DMS 273 (cell line): ENCODE measurements at regions not wholly inside any gene's neighbourhood (a gene's known extent, or its start where the extent isn't known, plus 50 kb on each side); places are given as distances from the start of the nearest gene placed in this dataset.

Source experiments
- DNase-seq: peaks from one replicate; lab custom pipeline; 2025; ENCODE audit not compliant: unreplicated experiment; lab: John Stamatoyannopoulos, UW

- DNase-seq, result no peak
These were observed 282.1 kb downstream of the NFIB start for GRCh38 chr9:14031810-14032209.

- DNase-seq, result peak; percentile 55
These were observed 282.9 kb downstream of the NFIB start for GRCh38 chr9:14031060-14031414.

DNA sequence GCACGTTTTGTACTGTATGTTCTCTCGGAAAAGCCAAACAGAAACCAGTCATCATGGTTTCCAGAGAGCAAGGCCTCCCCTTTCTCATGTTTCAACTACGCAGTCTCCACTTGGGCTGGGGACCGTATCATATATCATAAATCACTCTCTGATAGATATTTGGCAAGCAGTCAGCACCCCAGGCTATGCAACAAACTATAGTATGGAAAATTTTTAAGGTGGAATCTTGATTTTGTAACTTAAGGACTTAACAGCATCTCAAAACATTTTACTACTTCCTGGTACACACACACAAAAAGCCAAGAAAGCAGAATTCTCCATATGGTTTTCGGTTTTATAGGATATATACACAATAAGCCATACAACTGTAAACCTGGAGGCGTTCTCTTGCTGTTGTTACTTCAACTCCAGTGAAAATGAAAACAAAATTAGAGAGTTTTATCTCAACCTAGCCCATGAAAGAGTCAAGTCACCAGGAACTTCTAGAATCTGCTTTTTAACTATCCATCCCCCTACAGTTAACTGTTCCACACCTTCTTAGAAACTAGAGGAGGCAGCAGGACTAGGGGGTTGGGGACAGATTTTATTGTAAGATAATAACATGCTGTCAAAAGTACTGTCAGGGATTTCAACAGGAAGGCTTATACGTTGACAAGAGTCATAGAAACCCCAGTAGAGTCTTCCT, 283.4 kb downstream of the NFIB start:
- peak; percentile 84 for DNase-seq

DNA sequence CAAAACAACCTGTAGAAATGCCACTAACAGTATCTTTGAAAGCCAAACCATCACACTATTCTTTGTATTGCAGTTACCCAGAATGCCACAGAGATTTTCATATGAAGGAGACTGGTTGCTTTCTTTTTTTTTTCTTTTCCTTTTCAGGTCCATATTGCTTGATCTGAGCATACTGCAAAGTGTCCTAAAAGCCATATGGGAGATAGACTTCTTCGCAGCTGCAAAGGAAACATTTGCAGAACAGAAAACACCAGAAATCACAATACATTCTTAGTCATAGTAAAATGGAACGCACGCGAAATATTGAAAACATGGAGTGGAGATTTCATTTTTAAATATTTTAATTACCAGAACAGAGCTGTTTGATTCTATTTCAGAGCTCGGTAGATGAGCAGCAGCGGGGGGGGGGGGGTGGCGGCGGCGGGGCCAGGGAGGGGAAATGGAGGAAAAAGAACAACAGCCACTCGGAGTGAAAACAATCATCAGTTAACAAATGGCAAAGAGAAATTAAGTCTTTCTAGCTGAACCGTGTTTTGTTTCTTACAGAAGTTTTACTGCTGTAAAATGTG, 284.1 kb downstream of the NFIB start:
- DNase-seq, result peak; percentile 30

GRCh38 chr9:14027116-14027800, 286.7 kb downstream of the NFIB start:
- DNase-seq, result no peak

DNA sequence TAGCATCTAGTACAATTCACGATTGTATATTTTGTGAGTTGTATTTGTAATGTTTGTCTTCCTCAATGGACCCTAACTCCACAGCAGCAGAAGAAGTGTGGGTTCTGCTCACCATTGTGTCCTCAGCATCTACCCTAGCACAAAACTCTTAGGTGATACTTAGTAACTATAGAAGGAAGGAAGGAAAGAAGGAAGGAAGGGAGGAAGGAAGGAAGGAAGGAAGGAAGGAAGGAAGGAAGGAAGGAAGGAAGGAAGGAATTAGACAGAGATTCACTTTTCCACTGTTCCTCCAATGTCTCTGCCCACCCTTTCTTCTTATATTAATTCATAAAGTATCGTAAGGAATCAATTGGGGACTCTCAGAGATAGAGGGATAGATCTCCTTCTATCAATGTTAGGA, 288.2 kb downstream of the NFIB start:
- no peak for DNase-seq

DNA sequence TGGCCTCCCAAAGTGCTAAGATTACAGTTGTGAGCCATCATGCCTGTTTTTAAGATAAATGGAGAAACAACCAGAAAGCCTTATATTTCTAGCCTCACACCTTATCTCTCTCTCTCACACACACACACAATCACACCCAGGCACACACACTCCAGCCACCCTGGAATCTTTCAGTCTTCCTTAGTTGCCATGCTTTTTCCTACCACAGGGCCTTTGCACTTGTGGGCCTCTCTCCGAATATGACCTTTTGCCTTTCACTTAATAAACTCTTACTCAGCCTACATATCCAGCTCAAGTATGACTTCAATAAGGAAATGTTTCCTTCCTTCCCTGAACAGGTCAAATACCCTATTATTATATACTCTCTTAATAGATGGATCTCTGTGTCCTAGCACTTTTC, 290.7 kb downstream of the NFIB start:
- no peak for DNase-seq

DNA sequence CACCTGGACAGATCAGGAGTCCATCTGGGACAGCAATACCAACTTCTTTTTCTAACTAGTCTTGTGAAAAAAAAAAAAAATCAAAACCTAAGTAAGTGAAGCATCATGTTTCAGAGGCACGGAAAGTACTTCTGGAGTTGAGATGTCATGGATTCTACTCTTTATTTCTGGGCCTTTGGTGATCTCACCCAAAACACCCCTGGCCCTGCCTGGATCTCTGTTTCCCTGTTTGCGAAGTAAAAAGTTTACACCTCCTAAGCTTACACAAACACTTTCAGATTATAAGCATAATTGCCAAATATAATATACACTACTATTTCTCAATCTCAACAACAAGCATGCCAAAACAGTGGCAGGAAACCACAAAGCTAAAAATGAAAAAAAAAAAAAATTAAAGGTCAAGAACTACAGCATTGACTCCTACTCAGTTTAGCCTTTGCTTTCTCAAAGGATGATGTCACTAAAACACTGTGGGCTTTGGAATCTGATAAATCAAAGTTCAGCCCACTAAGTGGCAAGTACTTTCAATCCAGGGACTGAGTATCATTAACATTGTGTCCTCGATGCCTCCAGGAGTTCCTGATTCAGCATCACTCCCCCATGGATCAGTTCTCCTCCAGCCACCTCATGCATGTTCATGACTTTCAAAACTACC, 291.9 kb downstream of the NFIB start:
- no peak for DNase-seq

GRCh38 chr9:14018081-14018480, 295.9 kb downstream of the NFIB start:
- no peak for DNase-seq

DNA sequence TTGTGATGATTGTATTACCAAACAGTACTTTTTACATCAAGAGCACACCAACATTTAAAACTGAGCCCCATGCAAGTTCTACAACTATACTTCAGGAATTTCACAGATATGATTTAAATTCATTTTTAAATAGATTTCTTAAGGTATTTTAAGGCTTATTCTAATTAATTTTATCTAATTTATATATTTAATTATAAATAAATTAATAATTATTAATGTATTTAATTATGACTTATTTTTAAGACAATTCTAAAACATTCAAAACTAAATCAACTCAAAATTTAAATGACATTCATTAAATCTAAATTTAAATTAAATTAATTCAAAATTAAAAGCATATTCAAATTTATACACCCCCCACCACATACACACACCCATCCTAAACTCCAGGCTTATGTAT, 299.2 kb downstream of the NFIB start:
- DNase-seq, result no peak

- DNase-seq, result no peak
These were observed 299.7 kb downstream of the NFIB start for GRCh38 chr9:14014218-14014617.

DNA sequence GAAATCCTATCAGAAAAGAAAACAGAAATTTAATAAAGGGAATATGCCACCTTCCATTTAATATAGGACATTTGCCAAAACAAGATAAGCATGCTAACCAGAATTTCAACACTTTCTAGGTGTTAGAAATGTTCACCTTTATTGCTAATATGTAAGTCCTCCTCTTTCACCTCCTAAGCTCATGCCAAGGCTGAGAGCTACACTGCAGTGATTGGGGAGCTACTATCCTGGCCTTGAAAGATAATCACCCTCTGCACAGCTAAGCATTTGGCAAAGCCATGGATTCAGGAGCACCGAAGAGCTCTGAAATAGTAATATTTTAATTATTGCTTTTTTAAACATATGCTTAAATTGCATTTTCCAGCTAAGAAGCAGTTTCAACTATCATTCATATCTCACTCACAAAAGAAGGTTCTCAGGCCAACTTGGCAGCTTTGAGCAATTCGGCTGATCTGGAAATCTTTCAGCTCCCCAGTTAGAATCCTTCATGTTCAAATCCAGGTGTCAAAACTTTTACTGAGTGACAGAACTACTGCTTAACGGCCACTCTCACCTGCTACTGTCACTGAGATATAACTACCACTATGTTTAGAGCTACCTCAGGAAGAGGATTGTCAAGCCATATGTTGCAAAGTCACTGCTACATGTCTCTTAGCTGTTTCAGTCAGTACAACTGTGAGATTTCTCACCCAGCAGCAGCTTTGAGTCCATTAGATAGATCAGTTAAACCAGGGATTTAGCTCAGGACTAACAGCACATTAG, 302.0 kb downstream of the NFIB start:
- DNase-seq, result no peak

DNA sequence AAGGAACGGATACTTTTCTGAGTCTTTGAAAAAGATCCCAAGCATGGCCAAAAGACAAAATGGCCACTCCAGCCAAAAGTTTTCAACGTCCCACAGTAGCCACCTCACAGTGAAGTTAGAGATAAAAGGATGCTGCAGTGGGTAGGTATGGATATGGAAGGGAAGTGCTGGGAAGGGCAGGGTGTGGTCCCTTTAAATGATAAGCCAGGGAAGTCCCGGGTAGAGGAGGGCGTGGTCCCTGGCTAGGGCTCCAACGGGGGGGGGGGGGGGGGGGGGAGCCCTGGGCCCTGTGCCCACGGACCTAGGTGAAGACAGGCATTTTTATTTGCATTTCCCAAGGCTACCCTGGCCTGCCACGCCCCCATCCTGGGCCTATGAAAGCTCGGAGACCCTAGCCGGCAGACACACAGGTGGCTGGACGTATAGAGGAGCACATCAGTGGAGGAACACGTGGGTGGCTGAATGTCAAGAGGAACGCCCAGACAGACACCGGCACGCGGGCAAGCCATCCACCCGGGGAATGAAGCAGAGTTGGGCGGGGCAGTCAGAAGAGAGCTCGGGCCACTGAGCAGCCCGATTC, 306.7 kb downstream of the NFIB start:
- no peak for DNase-seq

DNA sequence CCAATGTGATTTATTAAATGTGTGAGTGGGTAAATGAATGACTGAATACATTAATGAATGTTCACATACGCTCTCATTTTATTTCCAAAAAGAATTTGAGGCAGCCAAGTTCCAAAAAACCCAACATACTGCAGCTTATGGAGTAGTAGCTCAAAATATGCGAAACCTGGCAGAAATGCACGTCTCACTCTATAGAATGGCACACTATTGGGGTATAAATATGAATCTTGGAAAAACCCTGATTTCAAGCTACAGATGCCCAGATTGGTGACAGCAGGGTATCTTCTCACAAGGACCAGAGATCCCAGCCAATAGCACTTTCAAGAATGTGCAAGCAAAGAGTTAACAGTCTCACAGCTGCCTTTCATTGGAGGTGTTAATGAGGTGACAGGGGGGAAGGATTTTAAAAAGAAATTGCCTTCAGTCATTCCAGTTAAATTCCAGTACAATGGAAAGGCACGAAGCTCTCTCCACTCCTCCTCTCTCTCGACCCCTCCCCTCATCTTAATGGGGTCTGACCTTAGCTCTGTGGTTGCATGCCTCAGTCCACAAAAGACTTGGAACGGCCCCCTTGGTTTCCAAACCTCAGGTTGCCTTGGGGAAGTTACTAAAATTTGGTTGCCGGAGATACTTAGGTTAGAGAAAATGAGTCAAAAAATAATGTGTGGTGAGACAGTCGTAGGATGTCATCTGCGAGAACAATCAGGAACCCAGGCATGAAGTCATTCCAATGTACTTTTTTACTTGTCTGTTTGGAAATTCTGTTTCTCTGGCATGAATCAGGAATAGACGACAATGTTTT, 307.4 kb downstream of the NFIB start:
- DNase-seq, result no peak

- DNase-seq, result no peak
These were observed 309.8 kb downstream of the NFIB start for GRCh38 chr9:14004110-14004509.

DNA sequence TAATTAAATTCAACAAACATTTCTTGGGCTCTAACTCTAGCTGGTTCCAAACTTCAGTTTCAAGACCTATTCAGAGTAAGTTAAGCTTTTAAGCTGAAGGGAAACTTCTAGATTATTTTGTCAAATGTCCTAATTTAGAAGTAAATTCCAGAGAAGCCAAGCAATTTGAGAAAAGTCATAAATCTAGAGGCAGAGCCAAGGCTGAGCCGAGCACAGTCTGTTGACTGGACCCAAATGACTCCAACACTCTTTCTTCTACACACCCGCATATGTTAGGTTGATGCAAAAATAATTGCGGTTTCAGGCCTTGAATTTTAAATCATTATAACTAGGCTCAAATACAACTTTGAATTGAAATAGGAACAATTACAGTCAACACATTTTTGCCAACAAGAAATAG, 319.7 kb downstream of the NFIB start:
- no peak for DNase-seq

DNA sequence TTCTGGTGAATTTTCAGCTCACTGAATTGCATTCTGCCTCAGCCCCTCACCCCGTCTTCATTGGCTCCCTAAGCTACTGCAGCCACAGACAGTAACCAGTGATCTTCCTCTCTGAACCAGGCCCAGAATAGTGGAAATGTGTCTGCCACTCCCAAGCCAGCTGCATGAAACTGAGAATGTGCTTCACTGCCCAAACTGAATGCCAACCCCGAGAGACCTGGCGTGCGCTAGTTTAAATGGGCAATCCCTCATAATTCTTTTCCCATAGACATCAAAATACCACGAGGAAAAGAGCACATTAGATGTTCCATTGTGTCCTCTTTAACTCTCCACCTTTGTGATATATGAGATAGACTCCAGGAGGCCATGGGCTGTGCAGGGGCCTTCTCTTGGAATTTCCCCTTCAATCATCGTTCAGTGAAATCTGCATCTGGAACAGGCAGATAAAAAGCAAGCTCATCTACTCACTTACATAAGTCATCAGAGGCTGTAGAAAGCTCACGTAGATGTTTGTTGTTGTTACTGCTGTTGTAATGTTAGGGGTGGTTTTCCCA, 320.2 kb downstream of the NFIB start:
- DNase-seq, result no peak

DNA sequence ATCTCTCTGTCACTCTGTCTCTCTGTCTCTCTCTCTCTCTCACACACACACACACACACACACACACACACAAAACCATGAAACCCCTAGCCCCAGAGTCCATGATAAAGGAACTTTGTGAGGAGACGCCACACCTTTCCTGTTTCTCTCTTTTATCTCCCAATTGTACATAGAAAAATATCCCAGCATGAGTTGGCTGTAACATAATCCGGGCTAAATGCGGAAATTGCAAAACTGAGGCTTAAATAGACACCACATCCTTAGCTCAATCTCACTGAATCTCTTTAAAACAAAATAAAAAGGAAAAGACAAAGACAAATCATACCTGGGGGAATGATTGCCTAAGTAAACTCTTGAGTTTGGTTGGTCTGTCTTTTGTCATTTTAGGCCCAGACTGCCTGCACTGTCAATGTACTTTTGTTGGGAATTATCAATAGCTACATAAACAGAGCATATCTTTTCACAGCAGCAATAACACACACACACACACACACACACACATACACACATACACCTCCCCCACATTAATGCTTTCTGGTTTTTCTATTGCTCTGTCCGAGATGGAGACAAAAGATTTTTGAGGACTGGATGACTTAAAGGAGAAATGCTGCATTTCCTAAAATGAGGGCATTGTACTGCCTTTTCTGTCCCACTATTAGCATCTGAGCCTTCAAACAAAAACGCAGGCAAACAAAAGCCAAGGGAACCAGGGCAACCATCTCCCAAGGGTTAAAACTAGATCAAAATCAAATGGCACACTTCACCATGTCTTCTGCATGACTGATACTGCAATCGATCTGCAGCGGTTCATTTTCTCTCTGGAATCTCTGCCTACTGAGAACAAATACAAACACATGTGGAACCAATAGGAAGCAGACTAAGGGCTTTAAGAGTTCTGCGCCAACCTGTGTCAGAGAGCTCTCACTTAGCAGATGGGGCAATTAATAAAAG, 321.5 kb downstream of the NFIB start:
- DNase-seq, result no peak

GRCh38 chr9:13991395-13991794, 322.5 kb downstream of the NFIB start:
- no peak for DNase-seq
